ENCODE measurements at regions not wholly inside any gene's neighbourhood (a gene's known extent, or its start where the extent isn't known, plus 50 kb on each side); places are given as distances from the start of the nearest gene placed in this dataset.

GRCh38 chr11:45551191-45551713, 114.2 kb downstream of the CHST1 start:
- Histone ChIP-seq H3K9ac (ENCODE audit: low read depth, low read length) (no peak overlapping the region), H3K27me3 (ENCODE audit: control insufficient read depth, insufficient read depth, low read length) (no peaks in the 10 kb centered on the region; the same call in 1 of the 2 replicates), H4K20me1 (ENCODE audit: insufficient read depth, low read length) (no peaks in the 10 kb centered on the region), H4K8ac (ENCODE audit: low read depth in 2 of 2, low read length in 2 of 2) (no peak overlapping the region), H3K14ac (replicated peaks; ENCODE audit: low read depth, low read length) (no peak overlapping the region), H2BK120ac (ENCODE audit: low read depth, low read length) (no peak overlapping the region), H2BK15ac (ENCODE audit: low read depth, low read length) (no peak overlapping the region), H2BK5ac (ENCODE audit: low read depth, low read length, poor library complexity, severe bottlenecking) (no peak overlapping the region), H3K4me1 (ENCODE audit: control insufficient read depth, insufficient read depth, low read length) (no peaks in the 10 kb centered on the region), H3K9me1 (ENCODE audit: insufficient read depth, low read length) (no peaks in the 10 kb centered on the region), H2AFZ (replicated peaks; ENCODE audit: low read length, poor library complexity) (peak overlapping the region; percentile 43), H2AK5ac (ENCODE audit: low read depth, low read length) (no peak overlapping the region), H2BK20ac (ENCODE audit: low read depth, low read length) (no peak overlapping the region), H3K56ac (ENCODE audit: extremely low read depth, insufficient read depth, low read length) (no peak overlapping the region), H3K18ac (ENCODE audit: low read depth, low read length) (no peak overlapping the region), H4K91ac (ENCODE audit: insufficient read depth, low read depth, low read length) (no peak overlapping the region), H3K36me3 (ENCODE audit: control insufficient read depth, insufficient read depth, low read length) (no peaks in the 10 kb centered on the region), H3K4me3 (ENCODE audit: insufficient read depth, low read depth, low read length) (no peak overlapping the region), H3K9me3 (ENCODE audit: control insufficient read depth, insufficient read depth, low read length) (no peaks in the 10 kb centered on the region), H3K27ac (ENCODE audit: insufficient read depth, low read length) (no peak overlapping the region), H3K4me2 (ENCODE audit: low read depth, low read length) (no peak overlapping the region), H2AK9ac (replicated peaks; ENCODE audit: low read depth, low read length, poor library complexity) (no peak overlapping the region), H3K23ac (ENCODE audit: low read depth, low read length) (no peak overlapping the region), H4K5ac (ENCODE audit: low read depth, low read length) (no peak overlapping the region), H3K4ac (ENCODE audit: low read depth, low read length) (no peak overlapping the region), H3K79me1 (ENCODE audit: low read depth in 1 of 2, low read length in 2 of 2) (no peaks in the 10 kb centered on the region)
- ChIA-PET POLR2A (ENCODE audit: unreplicated experiment) (no interaction called here), CTCF (interaction anchor here (0.9 kb wide), 1 partner anchor 220 kb away, joined by 3 read pairs; no protein-coding TSS in a partner anchor)
- dilution Hi-C loops (cut with HindIII; ENCODE audit: low sequenced_read_pairs, unreplicated experiment) (no loop called here), intact Hi-C loops (cut with micrococcal nuclease) (no loop called here), in situ Hi-C loops (cut with MboI; ENCODE audit: low sequenced_read_pairs) (no loop called here)
- WGBS, 2 experiments (ENCODE audit: extremely low coverage in 2 of 2, insufficient read length in 1 of 2), result no CpG with 5 or more reads among the region's 10 CpGs
- ATAC-seq (ENCODE audit: low read depth) (no peak), DNase-seq (no peak)
- BruUV-seq (replicated peaks), result no TSS peak
- TF ChIP-seq MXI1 (IDR thresholded peaks at IDR 0.05; ENCODE audit: borderline replicate concordance, low read depth, low read length) (no peak), SMC3 (IDR thresholded peaks at IDR 0.05; ENCODE audit: low read depth, low read length) (no peak), USF2 (IDR thresholded peaks at IDR 0.05; ENCODE audit: low read depth, low read length) (no peak), MAZ (IDR thresholded peaks at IDR 0.05; ENCODE audit: borderline replicate concordance, low read depth, low read length) (no peak), RFX5 (IDR thresholded peaks at IDR 0.05; ENCODE audit: low read depth, low read length) (no peak)

Measured in IMR-90 (cell line).